ENCODE measurements at regions not wholly inside any gene's neighbourhood (a gene's known extent, or its start where the extent isn't known, plus 50 kb on each side); places are given as distances from the start of the nearest gene placed in this dataset.

DNA sequence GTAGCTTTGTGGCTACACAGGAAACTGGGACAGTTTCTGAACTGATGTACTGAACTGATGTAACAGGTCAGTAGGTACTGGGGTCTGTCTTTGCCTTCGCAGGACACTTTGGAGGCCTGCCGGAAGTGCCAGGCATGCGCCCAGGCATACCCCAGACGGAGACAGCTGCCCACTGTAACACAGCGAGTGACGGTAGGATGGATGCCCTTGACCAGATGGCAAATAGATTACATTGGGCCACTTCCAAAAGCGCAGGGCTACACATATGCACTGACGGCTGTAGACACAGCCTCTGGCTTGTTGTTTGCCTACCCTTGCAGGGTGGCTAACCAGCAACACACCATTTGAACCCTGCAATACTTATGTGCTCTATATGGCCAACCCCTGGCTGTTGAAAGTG is 94.1 kb upstream of the TMPO start (continued):
- TF ChIP-seq, protein P1, sequence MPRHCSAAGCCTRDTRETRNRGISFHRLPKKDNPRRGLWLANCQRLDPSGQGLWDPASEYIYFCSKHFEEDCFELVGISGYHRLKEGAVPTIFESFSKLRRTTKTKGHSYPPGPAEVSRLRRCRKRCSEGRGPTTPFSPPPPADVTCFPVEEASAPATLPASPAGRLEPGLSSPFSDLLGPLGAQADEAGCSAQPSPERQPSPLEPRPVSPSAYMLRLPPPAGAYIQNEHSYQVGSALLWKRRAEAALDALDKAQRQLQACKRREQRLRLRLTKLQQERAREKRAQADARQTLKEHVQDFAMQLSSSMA (CRISPR knock-in tag; IDR thresholded peaks at IDR 0.05): no peak
- no peak for TF ChIP-seq CBFA2T3 (IDR thresholded peaks at IDR 0.05)
- no peak for TF ChIP-seq ZNF124 (CRISPR knock-in tag; IDR thresholded peaks at IDR 0.05)
- no peak for TF ChIP-seq ZNF24 (IDR thresholded peaks at IDR 0.05)
- TF ChIP-seq PTBP1 (IDR thresholded peaks at IDR 0.05; ENCODE audit: low read depth, low read length): no peak
- no peak for TF ChIP-seq ZNF263 (CRISPR knock-in tag; IDR thresholded peaks at IDR 0.05; ENCODE audit: borderline replicate concordance)
- no peak for TF ChIP-seq FOXK2 (conservative IDR thresholded peaks at IDR 0.05 in 1 of 2, IDR thresholded peaks at IDR 0.05 in 1 of 2; ENCODE audit: low read depth in 2 of 2)

DNA sequence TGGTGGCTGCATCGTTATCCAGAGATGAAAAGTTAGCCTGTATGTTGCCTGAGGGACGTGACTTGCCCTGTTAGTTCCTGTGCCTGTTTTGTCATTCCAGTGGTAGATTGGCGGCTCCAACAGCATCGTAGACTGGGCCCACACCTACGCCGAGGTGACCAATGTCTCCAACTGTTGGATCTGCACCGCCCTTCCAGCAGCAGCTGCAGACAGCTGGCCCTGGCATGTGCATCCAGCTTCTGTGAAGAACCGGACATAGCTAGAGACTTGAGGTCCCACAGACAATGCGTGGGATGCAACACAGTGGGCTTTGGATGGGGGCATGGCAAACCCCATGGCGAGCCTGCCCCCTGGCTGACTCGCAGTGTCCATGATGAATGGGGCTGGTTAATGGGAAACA is 93.0 kb upstream of the TMPO start:
- CTCF ChIA-PET (ENCODE audit: low intra/inter-chr PET ratio): no interaction called here
- H3K79me2 ChIP-seq (ENCODE audit: control insufficient read depth, insufficient read depth, low read length): no peaks in the 10 kb centered on the region
- DNase-seq (ENCODE audit: extremely low read depth in 1 of 4, low spot score in 3 of 4): no peak
- H3K4me2 ChIP-seq (ENCODE audit: insufficient read depth, low read length): no peak overlapping the region
- H3K4me1 ChIP-seq (replicated peaks in 1 of 2; ENCODE audit: control insufficient read depth in 2 of 2, insufficient read depth in 2 of 2, low read length in 2 of 2): peaks cover 3 to 13% of the 10 kb centered on the region in 2 experiments; a peak in 4 of 5 replicates
- TF ChIP-seq, protein P2, sequence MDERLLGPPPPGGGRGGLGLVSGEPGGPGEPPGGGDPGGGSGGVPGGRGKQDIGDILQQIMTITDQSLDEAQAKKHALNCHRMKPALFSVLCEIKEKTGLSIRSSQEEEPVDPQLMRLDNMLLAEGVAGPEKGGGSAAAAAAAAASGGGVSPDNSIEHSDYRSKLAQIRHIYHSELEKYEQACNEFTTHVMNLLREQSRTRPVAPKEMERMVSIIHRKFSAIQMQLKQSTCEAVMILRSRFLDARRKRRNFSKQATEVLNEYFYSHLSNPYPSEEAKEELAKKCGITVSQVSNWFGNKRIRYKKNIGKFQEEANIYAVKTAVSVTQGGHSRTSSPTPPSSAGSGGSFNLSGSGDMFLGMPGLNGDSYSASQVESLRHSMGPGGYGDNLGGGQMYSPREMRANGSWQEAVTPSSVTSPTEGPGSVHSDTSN (CRISPR knock-in tag; IDR thresholded peaks at IDR 0.05; ENCODE audit: low read depth): no peak
- TF ChIP-seq, protein P2 (tag; conservative IDR thresholded peaks at IDR 0.05; ENCODE audit: low read depth): no peak
- TF ChIP-seq DMBX1 (CRISPR knock-in tag; IDR thresholded peaks at IDR 0.05; ENCODE audit: borderline replicate concordance): no peak
- TF ChIP-seq SMARCC2 (IDR thresholded peaks at IDR 0.05; ENCODE audit: low read depth): no peak
- TF ChIP-seq ZSCAN29 (IDR thresholded peaks at IDR 0.05): no peak
- no peak for TF ChIP-seq CCAR2 (IDR thresholded peaks at IDR 0.05; ENCODE audit: low read depth, low read length)
- no peak overlapping the region; a peak in 1 of 4 replicates for H3K9ac ChIP-seq (ENCODE audit: insufficient read depth in 1 of 2, low read depth in 2 of 2, low read length in 2 of 2)
- POLR2A ChIA-PET: interaction anchor here (0.6 kb wide), 1 partner anchor 782 kb away, joined by 3 read pairs; no protein-coding TSS in a partner anchor
- no peaks in the 10 kb centered on the region for H3K9me1 ChIP-seq (ENCODE audit: control insufficient read depth, insufficient read depth, low read length)
- no peaks in the 10 kb centered on the region for H3K36me3 ChIP-seq (ENCODE audit: control insufficient read depth, insufficient read depth, low read length)
- H3K27ac ChIP-seq (ENCODE audit: extremely low read depth, low read depth, low read length): no peak overlapping the region
- H2AFZ ChIP-seq (ENCODE audit: low read depth, low read length): no peak overlapping the region
- 3% methylated on average over 10 of the region's 11 CpGs for WGBS (ENCODE audit: insufficient coverage, low coverage, missing lambda C conversion rate)
- no TSS peak for BruUV-seq (replicated peaks)
- H4K20me1 ChIP-seq (replicated peaks; ENCODE audit: control insufficient read depth, insufficient read depth, low read length): no peaks in the 10 kb centered on the region
- H3K9me3 ChIP-seq (replicated peaks; ENCODE audit: control insufficient read depth, insufficient read depth, low read depth, low read length): no peaks in the 10 kb centered on the region
- FAIRE-seq: no peak
- in situ Hi-C loops (cut with MboI) (loop anchor here (25.0 kb wide), 1 partner anchor 565 kb away; no protein-coding TSS in a partner anchor), intact Hi-C loops (cut with micrococcal nuclease) (no loop called here)
- ATAC-seq: no peak
- H3K27me3 ChIP-seq (ENCODE audit: control insufficient read depth in 2 of 2, insufficient read depth in 2 of 2, low read length in 2 of 2): peaks cover 3 to 42% of the 10 kb centered on the region in 2 experiments; a peak in 4 of 5 replicates
- no peak overlapping the region for H3K4me3 ChIP-seq

Measured in K562 (cell line).